A549 (cell line): ENCODE measurements at regions not wholly inside any gene's neighbourhood (a gene's known extent, or its start where the extent isn't known, plus 50 kb on each side); places are given as distances from the start of the nearest gene placed in this dataset.

Source experiments
- CBX8 ChIP-seq: fragments of 200-600 bp; sonication (generic); IDR thresholded peaks from 2 replicates; pipeline ENCODE4 v1.6.1; 2016
- CEBPB ChIP-seq, 2 experiments: fragments of >200 bp in 1 of 2; sonication (Bioruptor Twin) in 1 of 2; formaldehyde crosslinking in 1 of 2; IDR thresholded peaks; 2 replicates each; pipeline ENCODE4 v1.6.1; 2012 to 2016
- EP300 ChIP-seq, 2 experiments: fragments of >200 bp; sonication (Bioruptor Twin); formaldehyde crosslinking; IDR thresholded peaks; 2 replicates in 1 of 2; 3 replicates in 1 of 2; pipeline ENCODE4 v1.6.1; 2016 to 2017
- HOXA7 ChIP-seq: fragments of 250-450 bp; sonication (Bioruptor Pico); IDR thresholded peaks from 2 replicates; pipeline ENCODE4 v1.5.0; 2020; ENCODE audit warnings: mild to moderate bottlenecking, moderate library complexity
- NFE2L2 ChIP-seq: fragments of 150-350 bp; conservative IDR thresholded peaks from 2 replicates; pipeline ENCODE4 v1.6.1; 2014; ENCODE audit warnings: low read length
- NR3C1 ChIP-seq: fragments of >200 bp; sonication (Bioruptor Twin); formaldehyde crosslinking; IDR thresholded peaks from 3 replicates; pipeline ENCODE4 v1.6.1; 2017
- RNF2 ChIP-seq: fragments of 200-600 bp; sonication (generic); IDR thresholded peaks from 2 replicates; pipeline ENCODE4 v1.6.1; 2016; ENCODE audit warnings: low read depth, mild to moderate bottlenecking, antibody characterized with exemption, moderate library complexity, borderline replicate concordance
- SREBF2 ChIP-seq: fragments of 450-650 bp; IDR thresholded peaks from 2 replicates; pipeline ENCODE4 v1.6.1; 2014; ENCODE audit warnings: mild to moderate bottlenecking, moderate library complexity
- TF ChIP-seq, protein P1 (sequence below): fragments of >200 bp; sonication (Bioruptor Twin); formaldehyde crosslinking; IDR thresholded peaks from 3 replicates; pipeline ENCODE4 v1.5.1; 2016
- TF ChIP-seq, protein P2 (sequence below): fragments of 250-450 bp; sonication (Bioruptor Pico); IDR thresholded peaks from 2 replicates; pipeline ENCODE4 v1.5.0; 2021; ENCODE audit warnings: mild to moderate bottlenecking, moderate library complexity, borderline replicate concordance
- TF ChIP-seq, protein P3 (sequence below): fragments of 200-600 bp; sonication (generic); IDR thresholded peaks from 2 replicates; pipeline ENCODE4 v1.6.1; 2016; ENCODE audit warnings: antibody characterized with exemption, mild to moderate bottlenecking, moderate library complexity

DNA sequence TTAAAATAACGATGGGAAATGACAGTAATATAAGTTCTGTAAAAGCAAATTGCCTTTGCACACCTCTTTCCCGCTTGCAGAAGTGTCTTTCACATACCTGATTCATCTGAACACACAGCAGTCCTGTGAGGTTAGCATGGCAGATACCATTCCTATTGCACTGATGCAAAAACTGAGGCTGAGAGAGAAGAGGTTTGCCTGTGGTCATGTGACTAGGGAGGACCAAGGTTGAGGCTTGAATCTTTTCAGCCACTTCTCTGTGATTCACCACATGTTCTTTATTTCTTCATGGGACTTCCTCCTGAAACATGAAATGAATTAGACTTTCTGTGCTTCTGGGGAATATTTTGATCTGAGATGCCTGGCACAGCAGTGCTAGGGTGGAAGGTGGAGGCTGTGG, 92.9 kb downstream of the VEGFA start:
- TF ChIP-seq EP300 (IDR thresholded peaks at IDR 0.05) (no peak), SREBF2 (no peak), CEBPB (IDR thresholded peaks at IDR 0.05) (no peak), HOXA7 (no peak), NR3C1 (no peak), RNF2 (no peak), NFE2L2 (no peak), CBX8 (no peak)
- TF ChIP-seq, protein P1, sequence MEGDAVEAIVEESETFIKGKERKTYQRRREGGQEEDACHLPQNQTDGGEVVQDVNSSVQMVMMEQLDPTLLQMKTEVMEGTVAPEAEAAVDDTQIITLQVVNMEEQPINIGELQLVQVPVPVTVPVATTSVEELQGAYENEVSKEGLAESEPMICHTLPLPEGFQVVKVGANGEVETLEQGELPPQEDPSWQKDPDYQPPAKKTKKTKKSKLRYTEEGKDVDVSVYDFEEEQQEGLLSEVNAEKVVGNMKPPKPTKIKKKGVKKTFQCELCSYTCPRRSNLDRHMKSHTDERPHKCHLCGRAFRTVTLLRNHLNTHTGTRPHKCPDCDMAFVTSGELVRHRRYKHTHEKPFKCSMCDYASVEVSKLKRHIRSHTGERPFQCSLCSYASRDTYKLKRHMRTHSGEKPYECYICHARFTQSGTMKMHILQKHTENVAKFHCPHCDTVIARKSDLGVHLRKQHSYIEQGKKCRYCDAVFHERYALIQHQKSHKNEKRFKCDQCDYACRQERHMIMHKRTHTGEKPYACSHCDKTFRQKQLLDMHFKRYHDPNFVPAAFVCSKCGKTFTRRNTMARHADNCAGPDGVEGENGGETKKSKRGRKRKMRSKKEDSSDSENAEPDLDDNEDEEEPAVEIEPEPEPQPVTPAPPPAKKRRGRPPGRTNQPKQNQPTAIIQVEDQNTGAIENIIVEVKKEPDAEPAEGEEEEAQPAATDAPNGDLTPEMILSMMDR: no peak
- TF ChIP-seq, protein P2, sequence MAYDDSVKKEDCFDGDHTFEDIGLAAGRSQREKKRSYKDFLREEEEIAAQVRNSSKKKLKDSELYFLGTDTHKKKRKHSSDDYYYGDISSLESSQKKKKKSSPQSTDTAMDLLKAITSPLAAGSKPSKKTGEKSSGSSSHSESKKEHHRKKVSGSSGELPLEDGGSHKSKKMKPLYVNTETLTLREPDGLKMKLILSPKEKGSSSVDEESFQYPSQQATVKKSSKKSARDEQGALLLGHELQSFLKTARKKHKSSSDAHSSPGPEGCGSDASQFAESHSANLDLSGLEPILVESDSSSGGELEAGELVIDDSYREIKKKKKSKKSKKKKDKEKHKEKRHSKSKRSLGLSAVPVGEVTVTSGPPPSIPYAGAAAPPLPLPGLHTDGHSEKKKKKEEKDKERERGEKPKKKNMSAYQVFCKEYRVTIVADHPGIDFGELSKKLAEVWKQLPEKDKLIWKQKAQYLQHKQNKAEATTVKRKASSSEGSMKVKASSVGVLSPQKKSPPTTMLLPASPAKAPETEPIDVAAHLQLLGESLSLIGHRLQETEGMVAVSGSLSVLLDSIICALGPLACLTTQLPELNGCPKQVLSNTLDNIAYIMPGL (CRISPR knock-in tag): no peak
- TF ChIP-seq, protein P3, sequence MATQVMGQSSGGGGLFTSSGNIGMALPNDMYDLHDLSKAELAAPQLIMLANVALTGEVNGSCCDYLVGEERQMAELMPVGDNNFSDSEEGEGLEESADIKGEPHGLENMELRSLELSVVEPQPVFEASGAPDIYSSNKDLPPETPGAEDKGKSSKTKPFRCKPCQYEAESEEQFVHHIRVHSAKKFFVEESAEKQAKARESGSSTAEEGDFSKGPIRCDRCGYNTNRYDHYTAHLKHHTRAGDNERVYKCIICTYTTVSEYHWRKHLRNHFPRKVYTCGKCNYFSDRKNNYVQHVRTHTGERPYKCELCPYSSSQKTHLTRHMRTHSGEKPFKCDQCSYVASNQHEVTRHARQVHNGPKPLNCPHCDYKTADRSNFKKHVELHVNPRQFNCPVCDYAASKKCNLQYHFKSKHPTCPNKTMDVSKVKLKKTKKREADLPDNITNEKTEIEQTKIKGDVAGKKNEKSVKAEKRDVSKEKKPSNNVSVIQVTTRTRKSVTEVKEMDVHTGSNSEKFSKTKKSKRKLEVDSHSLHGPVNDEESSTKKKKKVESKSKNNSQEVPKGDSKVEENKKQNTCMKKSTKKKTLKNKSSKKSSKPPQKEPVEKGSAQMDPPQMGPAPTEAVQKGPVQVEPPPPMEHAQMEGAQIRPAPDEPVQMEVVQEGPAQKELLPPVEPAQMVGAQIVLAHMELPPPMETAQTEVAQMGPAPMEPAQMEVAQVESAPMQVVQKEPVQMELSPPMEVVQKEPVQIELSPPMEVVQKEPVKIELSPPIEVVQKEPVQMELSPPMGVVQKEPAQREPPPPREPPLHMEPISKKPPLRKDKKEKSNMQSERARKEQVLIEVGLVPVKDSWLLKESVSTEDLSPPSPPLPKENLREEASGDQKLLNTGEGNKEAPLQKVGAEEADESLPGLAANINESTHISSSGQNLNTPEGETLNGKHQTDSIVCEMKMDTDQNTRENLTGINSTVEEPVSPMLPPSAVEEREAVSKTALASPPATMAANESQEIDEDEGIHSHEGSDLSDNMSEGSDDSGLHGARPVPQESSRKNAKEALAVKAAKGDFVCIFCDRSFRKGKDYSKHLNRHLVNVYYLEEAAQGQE: no peak
